ENCODE measurements at regions not wholly inside any gene's neighbourhood (a gene's known extent, or its start where the extent isn't known, plus 50 kb on each side); places are given as distances from the start of the nearest gene placed in this dataset.

- TF ChIP-seq CTCF (IDR thresholded peaks at IDR 0.05) (no peak), POLR2A (IDR thresholded peaks at IDR 0.05) (no peak)
Measured at GRCh38 chr17:77341069-77341541, 200.3 kb downstream of the SEC14L1 start.
